Fibroblast of lung (primary cell): ENCODE measurements at regions not wholly inside any gene's neighbourhood (a gene's known extent, or its start where the extent isn't known, plus 50 kb on each side); places are given as distances from the start of the nearest gene placed in this dataset.

Experiments used
- EZH2 ChIP-seq: IDR thresholded peaks from 2 replicates; pipeline ENCODE4 v1.5.1; 2012; ENCODE audit warnings: low read length, control low read depth, mild to moderate bottlenecking; ENCODE audit errors: missing control alignments
- TF ChIP-seq, protein P1 (sequence below), 2 donors: IDR thresholded peaks in 1 of 2; conservative IDR thresholded peaks in 1 of 2; 1 replicate in 1 of 2; 2 replicates in 1 of 2; pipeline ENCODE4 v1.5.1; 2011 to 2012; ENCODE audit warnings: low read length in 2 of 2, control low read depth in 1 of 2, inconsistent platforms in 1 of 2, low read depth in 1 of 2, mild to moderate bottlenecking in 1 of 2

DNA sequence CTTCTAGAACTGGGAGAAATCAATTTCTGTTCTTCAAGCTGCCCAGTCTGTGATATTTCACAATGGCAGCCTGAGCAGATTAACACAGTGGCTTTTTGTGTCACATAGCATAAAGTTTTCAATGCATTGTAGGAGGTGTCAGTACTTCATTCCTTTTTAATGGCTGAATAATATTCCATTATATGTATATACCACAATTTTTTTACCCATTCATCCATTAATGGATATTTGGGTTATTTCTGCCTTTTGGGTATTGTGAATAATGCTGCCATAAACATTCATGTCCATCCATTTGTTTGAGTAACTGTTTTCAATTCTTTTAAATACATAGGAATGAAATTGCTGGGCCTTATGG lies 191.5 kb downstream of the SETD4 start:
- TF ChIP-seq EZH2: no peak
- TF ChIP-seq, protein P1, sequence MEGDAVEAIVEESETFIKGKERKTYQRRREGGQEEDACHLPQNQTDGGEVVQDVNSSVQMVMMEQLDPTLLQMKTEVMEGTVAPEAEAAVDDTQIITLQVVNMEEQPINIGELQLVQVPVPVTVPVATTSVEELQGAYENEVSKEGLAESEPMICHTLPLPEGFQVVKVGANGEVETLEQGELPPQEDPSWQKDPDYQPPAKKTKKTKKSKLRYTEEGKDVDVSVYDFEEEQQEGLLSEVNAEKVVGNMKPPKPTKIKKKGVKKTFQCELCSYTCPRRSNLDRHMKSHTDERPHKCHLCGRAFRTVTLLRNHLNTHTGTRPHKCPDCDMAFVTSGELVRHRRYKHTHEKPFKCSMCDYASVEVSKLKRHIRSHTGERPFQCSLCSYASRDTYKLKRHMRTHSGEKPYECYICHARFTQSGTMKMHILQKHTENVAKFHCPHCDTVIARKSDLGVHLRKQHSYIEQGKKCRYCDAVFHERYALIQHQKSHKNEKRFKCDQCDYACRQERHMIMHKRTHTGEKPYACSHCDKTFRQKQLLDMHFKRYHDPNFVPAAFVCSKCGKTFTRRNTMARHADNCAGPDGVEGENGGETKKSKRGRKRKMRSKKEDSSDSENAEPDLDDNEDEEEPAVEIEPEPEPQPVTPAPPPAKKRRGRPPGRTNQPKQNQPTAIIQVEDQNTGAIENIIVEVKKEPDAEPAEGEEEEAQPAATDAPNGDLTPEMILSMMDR (conservative IDR thresholded peaks at IDR 0.05 in 1 of 2, IDR thresholded peaks at IDR 0.05 in 1 of 2; ENCODE audit: low read depth in 1 of 2, low read length in 2 of 2): no peak
